Fibroblast of lung (primary cell): ENCODE measurements at regions not wholly inside any gene's neighbourhood (a gene's known extent, or its start where the extent isn't known, plus 50 kb on each side); places are given as distances from the start of the nearest gene placed in this dataset.

Experiments used
- DNase-seq, 2 donors: peaks; one replicate each; pipeline versions ENCODE4 v3.0.0 to v3.0.0-alpha.2; 2010; ENCODE audit warnings: low read depth in 2 of 2
- H2AFZ ChIP-seq: 2 replicates; pipeline ENCODE4 v1.5.1; 2012; ENCODE audit warnings: low read length, control low read depth, inconsistent platforms
- H3K27ac ChIP-seq: 2 replicates; pipeline ENCODE4 v1.5.1; 2011; ENCODE audit warnings: low read length, control low read depth; ENCODE audit not compliant: insufficient read depth
- H3K27me3 ChIP-seq: 2 replicates; pipeline ENCODE4 v1.5.1; 2011; ENCODE audit warnings: mild to moderate bottlenecking, low read length; ENCODE audit not compliant: control insufficient read depth, insufficient read depth
- H3K36me3 ChIP-seq: 2 replicates; pipeline ENCODE4 v1.5.1; 2011; ENCODE audit warnings: low read length; ENCODE audit not compliant: control insufficient read depth, insufficient read depth
- H3K4me1 ChIP-seq: 2 replicates; pipeline ENCODE4 v1.5.1; 2011; ENCODE audit warnings: low read length; ENCODE audit not compliant: control insufficient read depth, insufficient read depth; ENCODE audit errors: extremely low read depth
- H3K4me2 ChIP-seq: 2 replicates; pipeline ENCODE4 v1.5.1; 2011; ENCODE audit warnings: low read length, control low read depth; ENCODE audit not compliant: insufficient read depth; ENCODE audit errors: extremely low read depth
- H3K4me3 ChIP-seq, 4 experiments: fragments of 200-600 bp in 1 of 4; sonication (generic) in 1 of 4; replicated peaks in 1 of 4; 2 replicates each; pipeline ENCODE4 v1.5.1; 2011 to 2016; ENCODE audit warnings: low read length in 4 of 4, low read depth in 3 of 4, mild to moderate bottlenecking in 3 of 4, control low read depth in 2 of 4, inconsistent platforms in 1 of 4, mixed read lengths in 1 of 4; ENCODE audit not compliant: insufficient read depth in 1 of 4; ENCODE audit errors: control extremely low read depth in 1 of 4
- H3K79me2 ChIP-seq: 2 replicates; pipeline ENCODE4 v1.5.1; 2012; ENCODE audit warnings: mild to moderate bottlenecking, low read length, inconsistent platforms; ENCODE audit not compliant: control insufficient read depth, insufficient read depth
- H3K9ac ChIP-seq: 2 replicates; pipeline ENCODE4 v1.5.1; 2011; ENCODE audit warnings: mild to moderate bottlenecking, low read length, control low read depth; ENCODE audit not compliant: insufficient read depth
- H3K9me3 ChIP-seq: 2 replicates; pipeline ENCODE4 v1.5.1; 2012; ENCODE audit warnings: low read depth, low read length; ENCODE audit not compliant: control insufficient read depth, insufficient read depth
- H4K20me1 ChIP-seq: 2 replicates; pipeline ENCODE4 v1.5.1; 2011; ENCODE audit warnings: low read length; ENCODE audit not compliant: control insufficient read depth, insufficient read depth; ENCODE audit errors: extremely low read depth
- EZH2 ChIP-seq: IDR thresholded peaks from 2 replicates; pipeline ENCODE4 v1.5.1; 2012; ENCODE audit warnings: low read length, control low read depth, mild to moderate bottlenecking; ENCODE audit errors: missing control alignments
- TF ChIP-seq, protein P1 (sequence below), 2 donors: IDR thresholded peaks in 1 of 2; conservative IDR thresholded peaks in 1 of 2; 1 replicate in 1 of 2; 2 replicates in 1 of 2; pipeline ENCODE4 v1.5.1; 2011 to 2012; ENCODE audit warnings: low read length in 2 of 2, control low read depth in 1 of 2, inconsistent platforms in 1 of 2, low read depth in 1 of 2, mild to moderate bottlenecking in 1 of 2

DNA sequence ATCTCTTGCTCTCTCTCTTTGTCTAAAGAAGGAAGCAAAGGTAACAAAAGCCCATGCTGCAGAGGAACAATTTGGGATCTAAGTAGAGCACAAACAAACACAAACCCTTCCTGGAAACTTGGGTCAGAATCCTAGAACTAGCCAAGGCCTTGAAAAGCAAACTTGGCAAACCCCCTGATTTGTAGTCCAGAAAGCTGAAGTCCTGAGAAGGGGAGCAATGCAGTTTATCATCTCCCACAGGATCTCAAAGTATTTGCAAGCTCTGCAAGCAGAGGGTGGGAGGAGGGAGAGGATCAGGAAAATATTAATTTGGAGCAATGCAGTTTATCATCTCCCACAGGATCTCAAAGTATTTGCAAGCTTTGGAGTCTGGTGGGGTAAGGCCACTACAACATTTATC lies 379.5 kb upstream of the FGF13 start:
- no peak overlapping the region for H3K4me3 ChIP-seq
- H3K9ac ChIP-seq = no peak overlapping the region
- H3K79me2 ChIP-seq = no peaks in the 10 kb centered on the region
- H2AFZ ChIP-seq = no peak overlapping the region
- H3K27me3 ChIP-seq = no peaks in the 10 kb centered on the region
- no peak for TF ChIP-seq EZH2
- TF ChIP-seq, protein P1, sequence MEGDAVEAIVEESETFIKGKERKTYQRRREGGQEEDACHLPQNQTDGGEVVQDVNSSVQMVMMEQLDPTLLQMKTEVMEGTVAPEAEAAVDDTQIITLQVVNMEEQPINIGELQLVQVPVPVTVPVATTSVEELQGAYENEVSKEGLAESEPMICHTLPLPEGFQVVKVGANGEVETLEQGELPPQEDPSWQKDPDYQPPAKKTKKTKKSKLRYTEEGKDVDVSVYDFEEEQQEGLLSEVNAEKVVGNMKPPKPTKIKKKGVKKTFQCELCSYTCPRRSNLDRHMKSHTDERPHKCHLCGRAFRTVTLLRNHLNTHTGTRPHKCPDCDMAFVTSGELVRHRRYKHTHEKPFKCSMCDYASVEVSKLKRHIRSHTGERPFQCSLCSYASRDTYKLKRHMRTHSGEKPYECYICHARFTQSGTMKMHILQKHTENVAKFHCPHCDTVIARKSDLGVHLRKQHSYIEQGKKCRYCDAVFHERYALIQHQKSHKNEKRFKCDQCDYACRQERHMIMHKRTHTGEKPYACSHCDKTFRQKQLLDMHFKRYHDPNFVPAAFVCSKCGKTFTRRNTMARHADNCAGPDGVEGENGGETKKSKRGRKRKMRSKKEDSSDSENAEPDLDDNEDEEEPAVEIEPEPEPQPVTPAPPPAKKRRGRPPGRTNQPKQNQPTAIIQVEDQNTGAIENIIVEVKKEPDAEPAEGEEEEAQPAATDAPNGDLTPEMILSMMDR (conservative IDR thresholded peaks at IDR 0.05 in 1 of 2, IDR thresholded peaks at IDR 0.05 in 1 of 2; ENCODE audit: low read depth in 1 of 2, low read length in 2 of 2) = no peak
- no peaks in the 10 kb centered on the region for H3K36me3 ChIP-seq
- no peaks in the 10 kb centered on the region for H3K4me1 ChIP-seq
- no peak overlapping the region for H3K27ac ChIP-seq
- H3K9me3 ChIP-seq = no peaks in the 10 kb centered on the region
- no peaks in the 10 kb centered on the region for H4K20me1 ChIP-seq
- DNase-seq = peak in 1 of 2 donors; percentile 73
- no peak overlapping the region for H3K4me2 ChIP-seq

DNA sequence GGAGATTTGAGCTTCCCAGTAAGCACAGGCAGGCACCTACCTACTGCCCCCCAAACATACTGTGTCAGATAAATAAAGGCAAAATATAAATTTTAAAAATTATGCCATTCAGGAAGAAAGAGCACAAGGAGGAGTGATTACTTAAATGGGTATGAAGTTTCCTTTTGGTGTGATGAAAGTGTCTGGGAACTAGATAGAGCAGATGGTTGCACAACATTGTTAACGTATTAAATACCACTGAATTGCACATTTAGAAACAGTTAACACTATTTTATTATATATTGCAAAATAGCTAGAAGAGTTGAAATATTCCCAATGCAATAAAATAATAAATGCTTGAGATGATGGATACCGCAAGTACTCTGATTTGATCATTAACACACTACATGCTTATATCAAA lies 374.7 kb upstream of the FGF13 start:
- Histone ChIP-seq H3K36me3 (no peaks in the 10 kb centered on the region), H3K9me3 (no peaks in the 10 kb centered on the region), H3K27ac (no peak overlapping the region), H3K9ac (no peak overlapping the region), H3K4me3 (no peak overlapping the region), H3K79me2 (no peaks in the 10 kb centered on the region), H4K20me1 (no peaks in the 10 kb centered on the region), H3K27me3 (no peaks in the 10 kb centered on the region), H2AFZ (no peak overlapping the region), H3K4me1 (no peaks in the 10 kb centered on the region), H3K4me2 (no peak overlapping the region)
- TF ChIP-seq, protein P1 (conservative IDR thresholded peaks at IDR 0.05 in 1 of 2, IDR thresholded peaks at IDR 0.05 in 1 of 2; ENCODE audit: low read depth in 1 of 2, low read length in 2 of 2) = no peak
- no peak for TF ChIP-seq EZH2
- DNase-seq = peak in 1 of 2 donors; percentile 2

DNA sequence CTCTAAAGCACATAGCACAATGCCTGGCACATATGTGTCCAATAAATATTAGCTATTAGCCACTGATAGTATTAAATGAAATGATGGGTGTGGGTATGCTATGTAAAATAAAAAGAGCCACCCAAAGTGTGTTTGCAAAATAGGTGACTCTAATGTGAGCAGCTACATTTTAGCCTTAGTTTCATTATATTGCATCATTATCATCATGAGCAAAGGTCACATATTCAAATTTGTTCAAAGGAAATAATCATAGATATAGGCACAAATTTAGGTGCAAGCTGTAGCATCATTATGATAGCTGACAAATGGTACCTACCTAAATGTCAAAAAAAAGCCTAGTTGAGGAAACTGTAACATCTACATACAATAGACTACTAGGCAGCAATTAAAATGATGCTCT lies 373.9 kb upstream of the FGF13 start:
- Histone ChIP-seq H3K4me3 (no peak overlapping the region), H2AFZ (no peak overlapping the region), H3K9ac (no peak overlapping the region), H3K79me2 (no peaks in the 10 kb centered on the region), H3K4me2 (no peak overlapping the region), H3K36me3 (no peaks in the 10 kb centered on the region), H3K27me3 (no peaks in the 10 kb centered on the region), H3K27ac (no peak overlapping the region), H3K4me1 (no peaks in the 10 kb centered on the region), H4K20me1 (no peaks in the 10 kb centered on the region), H3K9me3 (no peaks in the 10 kb centered on the region)
- no peak for DNase-seq
- TF ChIP-seq, protein P1 (conservative IDR thresholded peaks at IDR 0.05 in 1 of 2, IDR thresholded peaks at IDR 0.05 in 1 of 2; ENCODE audit: low read depth in 1 of 2, low read length in 2 of 2) = no peak
- TF ChIP-seq EZH2 = no peak
